ENCODE measurements at regions not wholly inside any gene's neighbourhood (a gene's known extent, or its start where the extent isn't known, plus 50 kb on each side); places are given as distances from the start of the nearest gene placed in this dataset.

DNA sequence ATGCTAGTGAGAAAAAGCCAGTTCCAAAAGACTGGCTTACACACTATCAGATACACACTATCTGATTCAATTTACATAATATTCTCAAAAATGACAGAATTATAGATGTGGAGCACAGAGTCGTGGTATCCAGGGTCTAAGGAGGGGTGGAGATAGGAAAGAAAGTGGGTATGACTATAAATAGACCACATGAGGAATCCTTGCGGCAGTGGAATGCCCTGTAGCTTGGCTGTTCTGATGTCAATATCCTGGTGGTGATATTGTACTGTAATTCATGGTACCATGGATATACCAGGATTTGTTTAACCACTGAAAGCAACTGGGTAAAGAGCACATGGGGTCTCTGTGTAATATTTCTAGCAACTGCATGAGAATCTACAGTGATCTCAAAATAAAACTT, 67.7 kb upstream of the TMEM72 start:
- ChIA-PET CTCF (no interaction called here), POLR2A (no interaction called here), RAD21 (ENCODE audit: low non-redundant PET in 1 of 2, low total read pairs in 2 of 2, uncharacterized antibody in 2 of 2, unreplicated experiment in 2 of 2) (no interaction called here)
- Histone ChIP-seq H3K9me2 (ENCODE audit: insufficient read depth) (no peaks in the 10 kb centered on the region), H3K9ac (ENCODE audit: low read length) (no peak overlapping the region), H3K79me2 (ENCODE audit: insufficient read depth, low read length) (no peaks in the 10 kb centered on the region), H3K9me3 (ENCODE audit: control insufficient read depth in 1 of 2, insufficient read depth in 1 of 2, low read depth in 1 of 2, low read length in 2 of 2) (no peaks in the 10 kb centered on the region), H3K36me3 (ENCODE audit: control insufficient read depth in 1 of 2, insufficient read depth in 2 of 2, low read length in 2 of 2) (no peaks in the 10 kb centered on the region), H3K4me3 (replicated peaks in 1 of 2; ENCODE audit: low read depth in 1 of 2, low read length in 2 of 2) (no peak overlapping the region), H3K4me2 (ENCODE audit: low read length) (no peak overlapping the region), H3K27ac (ENCODE audit: low read depth, low read length) (no peak overlapping the region), H4K20me1 (ENCODE audit: insufficient read depth) (no peaks in the 10 kb centered on the region; the same call in 1 of the 2 replicates), H2AFZ (ENCODE audit: low read depth, low read length, poor library complexity, severe bottlenecking) (no peak overlapping the region), H3K4me1 (ENCODE audit: control insufficient read depth in 1 of 2, insufficient read depth in 2 of 2, low read length in 2 of 2) (no peaks in the 10 kb centered on the region), H3K27me3 (ENCODE audit: insufficient read depth, low read length) (peaks cover 34% of the 10 kb centered on the region; the same call in 1 of the 2 replicates)
- no TSS peak for BruUV-seq (replicated peaks)
- intact Hi-C loops (cut with micrococcal nuclease): no loop called here
- no peak for TF ChIP-seq MAX (IDR thresholded peaks at IDR 0.05)
- TF ChIP-seq EZH2phosphoT487 (IDR thresholded peaks at IDR 0.05; ENCODE audit: borderline replicate concordance): no peak
- ATAC-seq: no peak
- DNase-seq (ENCODE audit: low read depth, low spot score): no peak

- DNase-seq (ENCODE audit: low read depth, low spot score): no peak
- Histone ChIP-seq H3K9me3 (ENCODE audit: control insufficient read depth in 1 of 2, insufficient read depth in 1 of 2, low read depth in 1 of 2, low read length in 2 of 2) (no peaks in the 10 kb centered on the region), H3K9ac (ENCODE audit: low read length) (no peak overlapping the region), H2AFZ (ENCODE audit: low read depth, low read length, poor library complexity, severe bottlenecking) (no peak overlapping the region), H3K27me3 (ENCODE audit: insufficient read depth, low read length) (peaks cover 33% of the 10 kb centered on the region; the same call in 1 of the 2 replicates), H3K4me1 (ENCODE audit: control insufficient read depth in 1 of 2, insufficient read depth in 2 of 2, low read length in 2 of 2) (no peaks in the 10 kb centered on the region), H3K9me2 (ENCODE audit: insufficient read depth) (no peaks in the 10 kb centered on the region), H3K4me2 (ENCODE audit: low read length) (no peak overlapping the region), H3K4me3 (replicated peaks in 1 of 2; ENCODE audit: low read depth in 1 of 2, low read length in 2 of 2) (no peak overlapping the region), H3K27ac (ENCODE audit: low read depth, low read length) (no peak overlapping the region), H4K20me1 (ENCODE audit: insufficient read depth) (no peaks in the 10 kb centered on the region; the same call in 1 of the 2 replicates), H3K79me2 (ENCODE audit: insufficient read depth, low read length) (no peaks in the 10 kb centered on the region), H3K36me3 (ENCODE audit: control insufficient read depth in 1 of 2, insufficient read depth in 2 of 2, low read length in 2 of 2) (no peaks in the 10 kb centered on the region)
- no peak for ATAC-seq
- ChIA-PET CTCF (no interaction called here), POLR2A (no interaction called here), RAD21 (ENCODE audit: low non-redundant PET in 1 of 2, low total read pairs in 2 of 2, uncharacterized antibody in 2 of 2, unreplicated experiment in 2 of 2) (no interaction called here)
- no TSS peak for BruUV-seq (replicated peaks)
- intact Hi-C loops (cut with micrococcal nuclease): no loop called here
- TF ChIP-seq POLR2A (IDR thresholded peaks at IDR 0.05; ENCODE audit: borderline replicate concordance, extremely low read depth, insufficient read depth, insufficient read length) (no peak), EGR1 (IDR thresholded peaks at IDR 0.05; ENCODE audit: low read depth) (no peak), TCF7L2 (IDR thresholded peaks at IDR 0.05; ENCODE audit: borderline replicate concordance, extremely low read depth, insufficient read depth, insufficient read length) (no peak), EZH2phosphoT487 (IDR thresholded peaks at IDR 0.05; ENCODE audit: borderline replicate concordance) (no peak), CTCF (IDR thresholded peaks at IDR 0.05 in 2 of 3, conservative IDR thresholded peaks at IDR 0.05 in 1 of 3; ENCODE audit: borderline replicate concordance in 1 of 3, insufficient read depth in 1 of 3, low read depth in 2 of 3, low read length in 2 of 3) (no peak), ZNF274 (IDR thresholded peaks at IDR 0.05; ENCODE audit: low read depth, low read length) (no peak), ZFX (IDR thresholded peaks at IDR 0.05) (no peak), SP1 (IDR thresholded peaks at IDR 0.05; ENCODE audit: low read depth) (no peak), RAD21 (IDR thresholded peaks at IDR 0.05; ENCODE audit: low read depth) (no peak), EZH2 (IDR thresholded peaks at IDR 0.05) (no peak)
- TF ChIP-seq, protein P1, sequence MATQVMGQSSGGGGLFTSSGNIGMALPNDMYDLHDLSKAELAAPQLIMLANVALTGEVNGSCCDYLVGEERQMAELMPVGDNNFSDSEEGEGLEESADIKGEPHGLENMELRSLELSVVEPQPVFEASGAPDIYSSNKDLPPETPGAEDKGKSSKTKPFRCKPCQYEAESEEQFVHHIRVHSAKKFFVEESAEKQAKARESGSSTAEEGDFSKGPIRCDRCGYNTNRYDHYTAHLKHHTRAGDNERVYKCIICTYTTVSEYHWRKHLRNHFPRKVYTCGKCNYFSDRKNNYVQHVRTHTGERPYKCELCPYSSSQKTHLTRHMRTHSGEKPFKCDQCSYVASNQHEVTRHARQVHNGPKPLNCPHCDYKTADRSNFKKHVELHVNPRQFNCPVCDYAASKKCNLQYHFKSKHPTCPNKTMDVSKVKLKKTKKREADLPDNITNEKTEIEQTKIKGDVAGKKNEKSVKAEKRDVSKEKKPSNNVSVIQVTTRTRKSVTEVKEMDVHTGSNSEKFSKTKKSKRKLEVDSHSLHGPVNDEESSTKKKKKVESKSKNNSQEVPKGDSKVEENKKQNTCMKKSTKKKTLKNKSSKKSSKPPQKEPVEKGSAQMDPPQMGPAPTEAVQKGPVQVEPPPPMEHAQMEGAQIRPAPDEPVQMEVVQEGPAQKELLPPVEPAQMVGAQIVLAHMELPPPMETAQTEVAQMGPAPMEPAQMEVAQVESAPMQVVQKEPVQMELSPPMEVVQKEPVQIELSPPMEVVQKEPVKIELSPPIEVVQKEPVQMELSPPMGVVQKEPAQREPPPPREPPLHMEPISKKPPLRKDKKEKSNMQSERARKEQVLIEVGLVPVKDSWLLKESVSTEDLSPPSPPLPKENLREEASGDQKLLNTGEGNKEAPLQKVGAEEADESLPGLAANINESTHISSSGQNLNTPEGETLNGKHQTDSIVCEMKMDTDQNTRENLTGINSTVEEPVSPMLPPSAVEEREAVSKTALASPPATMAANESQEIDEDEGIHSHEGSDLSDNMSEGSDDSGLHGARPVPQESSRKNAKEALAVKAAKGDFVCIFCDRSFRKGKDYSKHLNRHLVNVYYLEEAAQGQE (IDR thresholded peaks at IDR 0.05; ENCODE audit: low read depth): no peak
These were observed 65.6 kb upstream of the TMEM72 start for GRCh38 chr10:44845361-44846175.

Measured in HCT116 (cell line).